ENCODE measurements at regions not wholly inside any gene's neighbourhood (a gene's known extent, or its start where the extent isn't known, plus 50 kb on each side); places are given as distances from the start of the nearest gene placed in this dataset.

DNA sequence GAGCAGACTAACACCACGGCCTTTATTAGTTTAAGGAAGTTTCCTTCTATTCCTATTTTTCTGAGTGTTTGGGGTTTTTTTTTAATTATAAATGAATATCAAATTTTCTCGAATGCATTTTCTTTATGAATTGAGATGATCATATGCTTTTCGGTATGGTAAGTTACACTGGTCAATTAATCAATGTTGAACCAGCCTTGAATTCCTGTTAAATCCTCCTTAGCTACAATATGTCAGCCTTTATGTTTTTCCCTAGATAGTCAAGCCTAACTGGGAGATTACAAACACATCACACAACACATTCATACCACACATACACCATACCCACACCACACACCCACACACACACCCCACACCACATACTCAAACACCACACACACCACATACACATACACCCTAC lies 247.6 kb downstream of the BRD1 start:
- TF ChIP-seq, protein P1, sequence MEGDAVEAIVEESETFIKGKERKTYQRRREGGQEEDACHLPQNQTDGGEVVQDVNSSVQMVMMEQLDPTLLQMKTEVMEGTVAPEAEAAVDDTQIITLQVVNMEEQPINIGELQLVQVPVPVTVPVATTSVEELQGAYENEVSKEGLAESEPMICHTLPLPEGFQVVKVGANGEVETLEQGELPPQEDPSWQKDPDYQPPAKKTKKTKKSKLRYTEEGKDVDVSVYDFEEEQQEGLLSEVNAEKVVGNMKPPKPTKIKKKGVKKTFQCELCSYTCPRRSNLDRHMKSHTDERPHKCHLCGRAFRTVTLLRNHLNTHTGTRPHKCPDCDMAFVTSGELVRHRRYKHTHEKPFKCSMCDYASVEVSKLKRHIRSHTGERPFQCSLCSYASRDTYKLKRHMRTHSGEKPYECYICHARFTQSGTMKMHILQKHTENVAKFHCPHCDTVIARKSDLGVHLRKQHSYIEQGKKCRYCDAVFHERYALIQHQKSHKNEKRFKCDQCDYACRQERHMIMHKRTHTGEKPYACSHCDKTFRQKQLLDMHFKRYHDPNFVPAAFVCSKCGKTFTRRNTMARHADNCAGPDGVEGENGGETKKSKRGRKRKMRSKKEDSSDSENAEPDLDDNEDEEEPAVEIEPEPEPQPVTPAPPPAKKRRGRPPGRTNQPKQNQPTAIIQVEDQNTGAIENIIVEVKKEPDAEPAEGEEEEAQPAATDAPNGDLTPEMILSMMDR (conservative IDR thresholded peaks at IDR 0.05; ENCODE audit: low read length): no peak
- TF ChIP-seq EZH2phosphoT487 (IDR thresholded peaks at IDR 0.05; ENCODE audit: borderline replicate concordance): no peak
